WTC11 (cell line): ENCODE measurements at regions not wholly inside any gene's neighbourhood (a gene's known extent, or its start where the extent isn't known, plus 50 kb on each side); places are given as distances from the start of the nearest gene placed in this dataset.

Experiments used
- ATAC-seq: fragments of 200-7000 bp; cut with Tn5 transposase; 2 replicates; pipeline ENCODE4 v1.10.0; 2021; ENCODE audit warnings: mild to moderate bottlenecking, moderate library complexity
- CTCF ChIA-PET: fragments of 300-600 bp; sonication (Branson Sonifier 250); formaldehyde crosslinking; loops from one replicate; lab custom pipeline; 2021; ENCODE audit warnings: antibody characterized with exemption; lab: Charles Lee
- POLR2A ChIA-PET: fragments of 350-600 bp; sonication (Branson Sonifier 250); formaldehyde crosslinking; loops from one replicate; lab custom pipeline; 2021; ENCODE audit warnings: antibody characterized with exemption; lab: Charles Lee
- DNase-seq: peaks from one replicate; pipeline ENCODE4 v3.0.0; 2021; ENCODE audit warnings: low spot score
- H3K27ac Mint-ChIP-seq: 2 replicates; pipeline ENCODE4 v1.8.0; 2021; ENCODE audit warnings: mixed read lengths
- H3K27me3 Mint-ChIP-seq: 2 replicates; pipeline ENCODE4 v1.8.0; 2021; ENCODE audit warnings: low read depth, mild to moderate bottlenecking, moderate library complexity, mixed read lengths
- H3K36me3 Mint-ChIP-seq: 2 replicates; pipeline ENCODE4 v1.8.0; 2021; ENCODE audit warnings: mixed read lengths
- H3K4me1 Mint-ChIP-seq: 2 replicates; pipeline ENCODE4 v1.8.0; 2022; ENCODE audit warnings: mixed read lengths
- H3K4me3 Mint-ChIP-seq: 2 replicates; pipeline ENCODE4 v1.8.0; 2021; ENCODE audit warnings: mild to moderate bottlenecking, moderate library complexity, mixed read lengths
- H3K9me3 Mint-ChIP-seq: 2 replicates; pipeline ENCODE4 v1.8.0; 2021; ENCODE audit warnings: mixed read lengths
- AR ChIP-seq: fragments of 250-450 bp; sonication (Bioruptor Pico); IDR thresholded peaks from 2 replicates; pipeline ENCODE4 v1.9.0; 2021; ENCODE audit warnings: mild to moderate bottlenecking
- ATF1 ChIP-seq: sonication (generic); formaldehyde crosslinking; IDR thresholded peaks from 2 replicates; pipeline ENCODE4 v1.8.1; 2023; ENCODE audit warnings: mild to moderate bottlenecking, moderate library complexity, missing genetic modification reagents
- ATF3 ChIP-seq: sonication (generic); formaldehyde crosslinking; conservative IDR thresholded peaks from 2 replicates; pipeline ENCODE4 v1.8.1; 2022; ENCODE audit warnings: mild to moderate bottlenecking, missing genetic modification reagents
- CREB1 ChIP-seq: sonication (generic); formaldehyde crosslinking; IDR thresholded peaks from 2 replicates; pipeline ENCODE4 v1.8.0; 2023; ENCODE audit warnings: mild to moderate bottlenecking, missing genetic modification reagents
- CTCF ChIP-seq: fragments of 200-600 bp; IDR thresholded peaks from 2 replicates; pipeline ENCODE4 v1.8.0; 2022; ENCODE audit warnings: antibody characterized with exemption
- E2F4 ChIP-seq: sonication (generic); formaldehyde crosslinking; IDR thresholded peaks from 2 replicates; pipeline ENCODE4 v1.8.1; 2022; ENCODE audit warnings: low read depth, mild to moderate bottlenecking, moderate library complexity, missing genetic modification reagents, borderline replicate concordance
- ERG ChIP-seq: fragments of 250-450 bp; sonication (Bioruptor Pico); IDR thresholded peaks from 2 replicates; pipeline ENCODE4 v1.8.0; 2021; ENCODE audit warnings: mild to moderate bottlenecking
- FOXP4 ChIP-seq: sonication (generic); formaldehyde crosslinking; IDR thresholded peaks from 2 replicates; pipeline ENCODE4 v1.8.0; 2022; ENCODE audit warnings: mild to moderate bottlenecking, missing genetic modification reagents
- GABPB1 ChIP-seq: sonication (generic); formaldehyde crosslinking; IDR thresholded peaks from 2 replicates; pipeline ENCODE4 v1.8.1; 2023; ENCODE audit warnings: mild to moderate bottlenecking, missing genetic modification reagents
- GTF2I ChIP-seq: fragments of 250-450 bp; sonication (Bioruptor Pico); conservative IDR thresholded peaks from 2 replicates; pipeline ENCODE4 v1.4.0; 2021; ENCODE audit warnings: mild to moderate bottlenecking
- IRF2 ChIP-seq: sonication (generic); formaldehyde crosslinking; IDR thresholded peaks from 2 replicates; pipeline ENCODE4 v1.8.0; 2022; ENCODE audit warnings: low read depth, missing genetic modification reagents, borderline replicate concordance
- NR2C2 ChIP-seq: sonication (generic); formaldehyde crosslinking; IDR thresholded peaks from 2 replicates; pipeline ENCODE4 v1.8.0; 2022; ENCODE audit warnings: mild to moderate bottlenecking, missing genetic modification reagents
- NR3C1 ChIP-seq: sonication (generic); formaldehyde crosslinking; conservative IDR thresholded peaks from 2 replicates; pipeline ENCODE4 v1.8.1; 2023; ENCODE audit warnings: low read depth, mild to moderate bottlenecking, missing genetic modification reagents
- RORB ChIP-seq: fragments of 250-450 bp; sonication (Bioruptor Pico); IDR thresholded peaks from 2 replicates; pipeline ENCODE4 v1.9.0; 2021; ENCODE audit warnings: mild to moderate bottlenecking
- SMAD4 ChIP-seq: sonication (generic); formaldehyde crosslinking; IDR thresholded peaks from 2 replicates; pipeline ENCODE4 v1.8.0; 2022; ENCODE audit warnings: mild to moderate bottlenecking, missing genetic modification reagents
- USF2 ChIP-seq: sonication (generic); formaldehyde crosslinking; IDR thresholded peaks from 2 replicates; pipeline ENCODE4 v1.8.1; 2023; ENCODE audit warnings: mild to moderate bottlenecking, missing genetic modification reagents, moderate library complexity
- ZBTB21 ChIP-seq: sonication (generic); formaldehyde crosslinking; IDR thresholded peaks from 2 replicates; pipeline ENCODE4 v1.8.1; 2023; ENCODE audit warnings: mild to moderate bottlenecking, missing genetic modification reagents, borderline replicate concordance
- ZBTB43 ChIP-seq: sonication (generic); formaldehyde crosslinking; IDR thresholded peaks from 2 replicates; pipeline ENCODE4 v1.8.1; 2023; ENCODE audit warnings: mild to moderate bottlenecking, missing genetic modification reagents
- ZMAT4 ChIP-seq: fragments of 250-450 bp; sonication (Bioruptor Pico); IDR thresholded peaks from 2 replicates; pipeline ENCODE4 v1.9.0; 2021; ENCODE audit warnings: mild to moderate bottlenecking
- ZNF121 ChIP-seq: sonication (generic); formaldehyde crosslinking; IDR thresholded peaks from 2 replicates; pipeline ENCODE4 v1.8.0; 2023; ENCODE audit warnings: missing genetic modification reagents
- ZNF396 ChIP-seq: fragments of 250-450 bp; sonication (Bioruptor Pico); IDR thresholded peaks from 2 replicates; pipeline ENCODE4 v1.8.0; 2021; ENCODE audit warnings: mild to moderate bottlenecking, moderate library complexity, borderline replicate concordance

GRCh38 chr10:128338951-128339350 lies 212.7 kb upstream of the MKI67 start (continued):
- TF ChIP-seq AR (CRISPR knock-in tag) (no peak), E2F4 (no peak), ZNF396 (CRISPR knock-in tag) (no peak), RORB (CRISPR knock-in tag) (no peak)

- H3K36me3 Mint-ChIP-seq = no peaks in the 10 kb centered on the region
- DNase-seq (no peak), ATAC-seq (no peak)
- POLR2A ChIA-PET = no interaction called here
- TF ChIP-seq ATF1 (no peak), GABPB1 (CRISPR knock-in tag) (no peak), IRF2 (no peak), ERG (CRISPR knock-in tag) (no peak), ZMAT4 (CRISPR knock-in tag) (no peak)
- CTCF ChIA-PET = no interaction called here
- no peaks in the 10 kb centered on the region; the same call in 1 of the 2 replicates for H3K27me3 Mint-ChIP-seq
- H3K4me3 Mint-ChIP-seq = no peak overlapping the region
- no peaks in the 10 kb centered on the region for H3K4me1 Mint-ChIP-seq
- H3K9me3 Mint-ChIP-seq = peaks cover 5% of the 10 kb centered on the region
- no peak overlapping the region for H3K27ac Mint-ChIP-seq
Measured at GRCh38 chr10:128339753-128340152, 213.5 kb upstream of the MKI67 start.

GRCh38 chr10:128345353-128345752 lies 219.1 kb upstream of the MKI67 start:
- DNase-seq (no peak), ATAC-seq (no peak)
- H3K9me3 Mint-ChIP-seq = peaks cover 5% of the 10 kb centered on the region
- H3K27ac Mint-ChIP-seq = no peak overlapping the region
- no peak overlapping the region for H3K4me3 Mint-ChIP-seq
- H3K27me3 Mint-ChIP-seq = no peaks in the 10 kb centered on the region; the same call in 1 of the 2 replicates
- no peaks in the 10 kb centered on the region for H3K4me1 Mint-ChIP-seq
- no peaks in the 10 kb centered on the region for H3K36me3 Mint-ChIP-seq
- ChIA-PET POLR2A (no interaction called here), CTCF (no interaction called here)
- TF ChIP-seq ERG (CRISPR knock-in tag) = no peak
- no peak for TF ChIP-seq ZNF121
- no peak for TF ChIP-seq USF2 (CRISPR knock-in tag)
- no peak for TF ChIP-seq ATF3 (CRISPR knock-in tag)
- TF ChIP-seq NR3C1 (CRISPR knock-in tag) = no peak
- TF ChIP-seq NR2C2 = no peak
- TF ChIP-seq RORB (CRISPR knock-in tag) = no peak
- no peak for TF ChIP-seq CTCF
- TF ChIP-seq ZBTB43 (CRISPR knock-in tag) = no peak
- TF ChIP-seq SMAD4 (CRISPR knock-in tag) = no peak
- no peak for TF ChIP-seq GTF2I (CRISPR knock-in tag)
- no peak for TF ChIP-seq ZBTB21 (CRISPR knock-in tag)
- TF ChIP-seq FOXP4 (CRISPR knock-in tag) = no peak
- no peak for TF ChIP-seq CREB1 (CRISPR knock-in tag)
- TF ChIP-seq, all 79 proteins: peak for 0
